GM21619 (cell line): ENCODE measurements at regions not wholly inside any gene's neighbourhood (a gene's known extent, or its start where the extent isn't known, plus 50 kb on each side); places are given as distances from the start of the nearest gene placed in this dataset.
"Not testable (repeated sequence)": the region's sequence is repeated elsewhere in the genome, so short reads cannot be mapped to it uniquely, and the experiment has no call there.

ENCODE experiments used
- ATAC-seq: cut with Tn5 transposase; IDR thresholded peaks from one replicate; pipeline ENCODE4 v1.9.1; 2021; ENCODE audit not compliant: unreplicated experiment

GRCh38 chr13:65264066-65264465 is 1966.1 kb downstream of the PCDH9 start:
- no peak for ATAC-seq

GRCh38 chr13:65260946-65261891 is 1968.9 kb downstream of the PCDH9 start:
- no peak for ATAC-seq

DNA sequence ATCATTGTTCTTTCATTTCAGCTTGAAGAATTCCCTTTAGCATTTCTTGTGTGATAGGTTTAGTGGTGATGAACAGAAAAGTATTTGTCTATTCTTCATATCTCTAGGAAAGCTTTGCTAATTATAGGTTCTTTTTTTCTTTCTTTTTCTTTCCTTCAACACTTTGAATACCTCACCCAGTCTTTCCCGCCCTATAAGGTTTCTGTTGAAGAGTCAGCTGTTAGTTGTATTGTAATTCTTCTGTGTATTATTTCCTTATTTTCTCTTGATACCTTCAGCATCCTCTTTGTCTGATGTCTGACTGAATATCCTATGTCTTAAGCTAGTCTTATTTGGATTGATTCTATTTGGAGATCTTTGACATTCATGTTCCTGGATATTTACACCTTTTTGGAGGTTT is 1989.4 kb downstream of the PCDH9 start:
- no peak for ATAC-seq

DNA sequence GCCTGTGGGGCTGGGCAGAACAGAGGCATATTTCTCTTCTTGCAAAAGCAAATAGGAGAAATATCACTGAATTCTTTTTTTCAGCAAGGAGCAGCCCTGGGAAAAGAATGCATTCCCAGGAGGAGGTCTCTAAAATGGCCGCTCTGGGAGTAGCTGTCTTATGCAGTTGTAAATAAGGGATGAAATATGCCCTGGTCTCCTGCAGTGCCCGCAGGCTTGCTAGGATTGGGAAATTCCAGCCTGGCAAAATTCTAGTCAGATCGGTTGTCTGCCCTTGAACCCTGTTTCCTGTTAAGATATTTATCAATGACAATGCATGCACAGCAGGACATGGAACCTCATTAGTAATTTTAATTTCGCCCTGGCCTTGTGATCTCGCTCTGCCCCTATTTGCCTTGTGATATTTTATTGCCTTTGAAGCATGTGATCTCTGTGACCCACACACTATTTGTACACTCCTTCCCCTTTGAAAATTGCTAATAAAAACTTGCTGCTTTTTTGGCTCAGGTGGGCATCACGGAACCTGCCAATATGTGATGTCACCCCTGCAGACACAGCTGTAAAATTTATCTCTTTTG is 1993.2 kb downstream of the PCDH9 start:
- no peak for ATAC-seq

DNA sequence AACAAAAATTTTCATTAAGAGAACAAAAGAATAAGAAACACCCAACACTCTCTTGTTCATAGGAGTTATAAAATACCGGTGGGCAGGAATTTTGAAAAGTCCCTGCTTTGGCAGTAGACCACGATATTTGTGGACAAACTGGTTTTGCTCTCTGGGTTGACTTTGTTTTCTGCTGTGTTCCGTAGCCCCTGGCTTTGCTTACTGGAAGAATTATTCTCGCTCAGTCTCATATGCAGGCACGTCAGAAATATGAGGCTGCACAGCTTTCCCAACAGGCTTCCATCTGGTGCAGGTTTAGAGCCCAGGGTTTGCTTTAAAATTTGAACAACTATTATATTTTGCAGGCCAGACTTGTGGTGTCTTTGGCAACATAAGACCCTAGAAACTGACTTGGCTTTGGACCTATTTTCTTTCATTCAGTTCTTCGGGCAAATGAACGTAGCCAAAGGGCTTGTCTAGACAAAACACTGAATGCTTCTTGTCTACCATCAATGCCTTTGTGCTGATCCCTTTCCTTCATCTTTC is 2012.6 kb downstream of the PCDH9 start:
- no peak for ATAC-seq

- ATAC-seq, result not testable (repeated sequence)
Observed at GRCh38 chr13:65202845-65203244, 2027.3 kb downstream of the PCDH9 start.

DNA sequence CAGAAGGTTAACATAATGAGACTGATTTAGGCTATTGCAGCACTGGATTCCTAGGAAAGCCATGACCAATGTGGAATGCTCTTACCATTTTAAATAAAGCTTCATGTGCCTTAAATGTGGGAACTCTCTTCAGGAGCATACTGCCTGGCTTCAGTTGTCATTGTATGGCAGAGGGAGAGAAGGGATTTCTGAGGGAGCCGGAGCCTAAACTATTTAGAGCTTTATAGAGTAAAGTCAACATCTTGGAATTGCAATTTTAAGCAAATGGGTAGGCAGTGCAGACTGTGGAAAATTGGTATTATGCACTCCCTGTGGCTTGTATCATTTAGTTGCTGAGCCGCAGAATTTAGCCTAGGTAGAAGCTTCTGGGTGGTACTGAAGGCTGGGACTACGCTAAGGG is 2041.4 kb downstream of the PCDH9 start:
- ATAC-seq, result no peak

GRCh38 chr13:65168026-65168425 is 2062.1 kb downstream of the PCDH9 start:
- no peak for ATAC-seq

GRCh38 chr13:65166675-65167074 is 2063.5 kb downstream of the PCDH9 start:
- no peak for ATAC-seq

GRCh38 chr13:65159803-65160202 is 2070.3 kb downstream of the PCDH9 start:
- no peak for ATAC-seq

DNA sequence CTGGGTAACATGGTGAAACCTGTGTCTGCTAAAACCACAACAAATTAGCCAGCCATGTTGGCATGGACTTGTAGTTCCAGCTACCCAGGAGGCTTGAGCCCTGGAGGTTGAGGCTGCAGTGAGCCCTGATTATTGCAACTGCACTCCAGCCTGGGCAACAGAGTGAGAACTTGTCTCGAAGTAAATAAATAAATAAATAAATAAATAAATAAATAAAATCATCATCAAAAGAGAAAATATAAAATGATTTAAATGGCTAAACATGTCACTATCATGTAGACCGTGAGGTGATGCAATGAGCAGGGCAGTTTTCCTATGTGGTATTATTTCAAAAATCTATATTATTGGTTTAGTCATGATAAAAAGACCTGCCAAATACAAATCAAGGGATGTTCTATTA is 2074.3 kb downstream of the PCDH9 start:
- no peak for ATAC-seq

DNA sequence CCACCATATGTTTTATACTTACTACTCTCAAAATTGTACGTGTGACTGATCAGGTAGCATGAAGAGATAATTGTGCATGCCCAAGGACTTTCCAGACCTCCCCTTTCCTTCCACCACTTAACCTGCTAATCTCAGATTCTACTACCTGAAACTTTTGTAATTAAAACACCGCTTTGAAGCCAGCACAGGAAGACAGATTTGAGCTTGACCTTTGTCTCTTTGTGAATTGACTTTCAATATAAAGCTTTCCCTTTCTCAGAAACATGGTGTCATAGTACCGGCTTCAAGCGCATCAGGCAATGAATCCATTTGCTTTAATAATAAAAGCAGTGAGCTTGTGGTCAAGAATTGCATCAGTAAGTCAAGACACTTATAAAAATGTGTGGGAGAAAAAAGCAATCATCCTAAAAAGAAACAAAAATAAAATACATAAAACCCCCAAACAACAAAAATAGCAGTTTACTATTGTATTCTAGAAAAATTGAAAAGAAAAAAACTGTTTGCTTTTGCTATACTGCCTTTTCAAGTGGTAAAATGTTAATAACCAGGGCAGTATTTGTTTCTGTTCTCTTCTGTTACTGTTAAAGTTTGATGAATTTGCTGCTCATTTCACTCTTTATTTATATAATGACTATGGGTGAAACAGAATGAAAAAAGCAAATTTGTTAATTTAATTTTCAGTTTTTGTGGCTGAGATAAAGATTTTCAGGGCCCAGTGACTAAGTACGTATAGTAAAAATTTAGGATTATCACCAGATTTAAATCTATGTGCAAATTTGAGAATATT is 2075.3 kb downstream of the PCDH9 start:
- no peak for ATAC-seq

DNA sequence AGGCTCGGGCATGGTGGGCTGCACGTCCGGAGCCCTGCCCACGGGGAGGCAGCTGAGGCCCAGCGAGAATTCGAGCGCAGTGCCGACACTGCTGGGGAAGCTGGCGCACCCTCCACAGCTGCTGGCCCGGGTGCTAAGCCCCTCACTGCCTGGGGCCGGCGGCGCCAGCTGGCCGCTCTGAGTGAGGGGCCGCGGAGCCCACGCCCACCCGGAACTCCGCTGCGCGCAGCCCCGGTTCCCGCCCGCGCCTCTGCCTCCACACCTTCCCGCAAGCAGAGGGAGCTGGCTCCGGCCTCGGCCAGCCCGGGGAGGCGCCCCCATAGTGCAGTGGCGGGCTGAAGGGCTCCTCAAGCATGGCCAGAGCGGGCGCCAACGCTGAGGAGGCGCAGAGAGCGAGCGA is 2080.4 kb downstream of the PCDH9 start:
- ATAC-seq, result no peak

GRCh38 chr13:65143920-65144319 is 2086.2 kb downstream of the PCDH9 start:
- ATAC-seq, result no peak

DNA sequence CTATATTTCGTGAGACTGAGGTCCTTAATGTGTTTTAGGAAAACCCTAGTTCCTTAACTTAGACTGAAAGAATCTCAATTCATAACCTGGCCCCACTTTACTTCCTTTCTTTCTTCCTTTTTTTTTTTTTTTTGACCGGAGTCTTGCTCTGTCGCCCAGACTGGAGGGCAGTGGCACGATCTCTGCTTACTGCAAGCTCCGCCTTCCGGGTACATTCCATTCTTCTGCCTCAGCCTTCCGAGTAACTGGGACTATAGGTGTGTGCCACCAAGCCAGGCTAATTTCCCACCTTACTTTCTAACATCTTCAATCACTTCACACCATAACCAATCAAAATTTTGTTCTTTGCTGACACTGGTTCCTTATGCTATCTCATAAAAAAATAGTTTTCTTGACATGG is 2097.0 kb downstream of the PCDH9 start:
- no peak for ATAC-seq

- ATAC-seq, result no peak
Observed at GRCh38 chr13:65125236-65125635, 2104.9 kb downstream of the PCDH9 start.

DNA sequence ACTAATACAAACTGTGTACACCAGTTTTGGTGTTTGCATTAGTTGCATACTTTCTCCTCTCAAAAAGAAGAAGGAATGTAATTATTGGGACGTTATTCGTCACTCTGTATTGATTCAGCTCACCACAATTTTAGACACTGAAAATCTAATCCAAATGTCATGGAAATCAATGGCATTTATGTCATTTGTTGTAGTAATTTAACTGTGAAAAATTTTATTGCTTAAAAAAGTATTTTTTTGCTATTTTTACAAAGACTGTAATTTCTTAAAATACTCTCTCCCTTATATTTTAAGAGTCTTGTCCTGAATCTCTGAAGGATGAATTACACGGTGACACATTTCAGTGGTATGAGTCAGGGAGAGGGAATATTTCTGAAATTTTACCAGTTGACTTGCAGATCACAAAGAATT is 2117.6 kb downstream of the PCDH9 start:
- ATAC-seq, result no peak

DNA sequence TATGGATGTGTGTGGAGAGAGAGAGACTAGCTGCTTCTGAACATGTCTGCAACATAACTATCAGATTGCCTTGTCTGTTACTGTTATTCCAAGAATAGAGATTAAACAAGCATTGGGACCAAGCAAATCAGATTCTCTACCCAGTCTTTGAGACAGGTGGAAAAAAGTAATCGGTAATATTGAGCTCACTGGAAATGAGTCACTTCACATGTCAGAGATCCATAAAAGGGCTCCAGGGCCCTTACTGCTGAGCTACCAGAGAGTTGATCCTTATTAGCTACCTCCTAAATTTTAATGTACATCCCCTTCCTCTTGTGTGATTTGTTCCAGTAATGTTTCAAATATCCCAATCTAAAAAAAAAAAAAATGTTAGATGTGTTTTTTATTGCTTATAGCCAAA is 2118.0 kb downstream of the PCDH9 start:
- no peak for ATAC-seq

DNA sequence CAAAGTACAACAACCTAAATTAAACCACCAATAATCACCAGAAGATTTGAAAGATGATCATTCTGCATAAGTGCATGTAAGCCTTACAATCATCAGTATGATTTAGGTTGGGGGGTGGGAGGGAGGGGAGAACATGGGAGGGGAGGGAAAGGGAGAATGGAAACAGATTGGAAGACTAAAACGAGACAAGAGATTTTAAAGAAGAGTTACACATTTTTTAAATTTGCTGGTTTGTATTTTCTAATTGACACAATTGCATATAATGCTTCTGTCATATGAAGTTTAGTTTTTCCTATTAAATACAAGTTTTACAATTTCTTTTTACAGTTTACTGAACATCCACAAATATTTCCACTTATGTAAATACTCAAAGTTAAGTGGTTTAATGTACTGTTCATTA is 2118.9 kb downstream of the PCDH9 start:
- no peak for ATAC-seq

DNA sequence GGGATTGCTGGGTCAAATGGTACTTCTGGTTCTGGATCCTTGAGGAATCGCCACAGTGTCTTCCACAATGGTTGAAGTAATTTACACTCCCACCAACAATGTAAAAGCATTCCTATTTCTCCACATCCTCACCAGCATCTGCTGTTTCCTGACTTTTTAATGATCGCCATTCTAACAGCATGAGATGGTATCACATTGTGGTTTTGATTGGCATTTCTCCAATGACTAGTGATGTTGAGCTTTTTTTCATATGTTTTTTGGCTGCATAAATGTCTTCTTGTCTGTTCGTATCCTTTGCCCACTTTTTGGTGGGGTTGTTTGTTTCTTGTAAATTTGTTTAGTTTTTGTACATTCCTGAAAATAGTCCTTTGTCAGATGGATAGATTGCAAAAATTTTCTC is 2125.7 kb downstream of the PCDH9 start:
- not testable (repeated sequence) for ATAC-seq

GRCh38 chr13:65103351-65103750 is 2126.8 kb downstream of the PCDH9 start:
- no peak for ATAC-seq
